HepG2 (cell line): ENCODE measurements at regions not wholly inside any gene's neighbourhood (a gene's known extent, or its start where the extent isn't known, plus 50 kb on each side); places are given as distances from the start of the nearest gene placed in this dataset.

ENCODE experiments used
- ATAC-seq: fragments of 200-7000 bp; cut with Tn5 transposase; 3 replicates; pipeline ENCODE4 v1.9.1; 2020; ENCODE audit warnings: mild to moderate bottlenecking, moderate library complexity
- BruUV-seq: library from RNA; stranded (reverse); fragments of 400-500 nt; replicated peaks from 2 replicates; lab custom pipeline; 2021; lab: Mats Ljungman, UMichigan
- CTCF ChIA-PET: fragments of 300-600 bp; formaldehyde crosslinking; extraction: SDS; loops from one replicate; lab custom pipeline; 2021; ENCODE audit warnings: low total read pairs, inconsistent platforms, low intra/inter-chr PET ratio; lab: Yijun Ruan, JAX
- POLR2A ChIA-PET: fragments of 350-600 bp; sonication (Branson Sonifier 250); formaldehyde crosslinking; loops from one replicate; lab custom pipeline; 2020; ENCODE audit warnings: antibody characterized with exemption, inconsistent platforms; lab: Yijun Ruan, JAX
- DNase-seq: peaks from one replicate; pipeline ENCODE4 v3.0.0-alpha.2; 2015; ENCODE audit warnings: low spot score
- FAIRE-seq: peaks from 3 replicates; lab custom pipeline; 2011; peaks lifted over from hg19 to GRCh38; lab: Jason Lieb, UNC
- H2AFZ ChIP-seq: one replicate; pipeline ENCODE4 v1.6.1; 2011; ENCODE audit warnings: low read length, inconsistent platforms
- H3K27ac ChIP-seq: fragments of 300-600 bp; 3 replicates; pipeline ENCODE4 v1.8.0; 2011; ENCODE audit warnings: mixed run types, mild to moderate bottlenecking, mixed read lengths, low read length, inconsistent platforms; ENCODE audit not compliant: insufficient read depth; ENCODE audit errors: extremely low read length
- H3K27me3 ChIP-seq, 2 experiments: fragments of 200-600 bp in 1 of 2; 2 replicates in 1 of 2; 3 replicates in 1 of 2; pipeline versions ENCODE4 v1.6.0 to v1.8.0; 2011; ENCODE audit warnings: low read length in 2 of 2, mild to moderate bottlenecking in 2 of 2, moderate library complexity in 2 of 2, inconsistent platforms in 1 of 2; ENCODE audit not compliant: insufficient read depth in 2 of 2, control insufficient read depth in 1 of 2
- H3K36me3 ChIP-seq, 2 experiments: fragments of 200-600 bp in 1 of 2; replicated peaks in 1 of 2; 2 replicates in 1 of 2; 3 replicates in 1 of 2; pipeline versions ENCODE4 v1.5.1 to v1.8.0; 2011; ENCODE audit warnings: low read length in 2 of 2, inconsistent platforms in 1 of 2; ENCODE audit not compliant: insufficient read depth in 2 of 2, control insufficient read depth in 1 of 2
- H3K4me1 ChIP-seq: 2 replicates; pipeline ENCODE4 v1.5.1; 2012; ENCODE audit warnings: low read length, inconsistent platforms; ENCODE audit not compliant: insufficient read depth
- H3K4me2 ChIP-seq: 2 replicates; pipeline ENCODE4 v1.6.0; 2011; ENCODE audit warnings: low read depth, low read length, inconsistent platforms
- H3K4me3 ChIP-seq, 3 experiments: fragments of 200-600 bp in 1 of 3; sonication (generic), shearing (Covaris generic) in 1 of 3; replicated peaks in 1 of 3; 2 replicates each; pipeline ENCODE4 v1.5.1; 2011 to 2016; ENCODE audit warnings: low read length in 3 of 3, inconsistent platforms in 2 of 3, low read depth in 2 of 3, mild to moderate bottlenecking in 2 of 3, control low read depth in 1 of 3, mixed read lengths in 1 of 3; ENCODE audit not compliant: insufficient read depth in 1 of 3
- H3K79me2 ChIP-seq: one replicate; pipeline ENCODE4 v1.6.1; 2011; ENCODE audit warnings: low read length, inconsistent platforms; ENCODE audit not compliant: insufficient read depth
- H3K9ac ChIP-seq: 2 replicates; pipeline ENCODE4 v1.6.0; 2011; ENCODE audit warnings: mild to moderate bottlenecking, low read depth, low read length, inconsistent platforms; ENCODE audit not compliant: insufficient read depth
- H3K9me3 ChIP-seq: 2 replicates; pipeline ENCODE4 v1.5.1; 2012; ENCODE audit warnings: mild to moderate bottlenecking, low read length
- H4K20me1 ChIP-seq: 2 replicates; pipeline ENCODE4 v1.6.0; 2011; ENCODE audit warnings: inconsistent platforms, mild to moderate bottlenecking, low read length, moderate library complexity; ENCODE audit not compliant: insufficient read depth
- ARNTL ChIP-seq: sonication (generic); formaldehyde crosslinking; IDR thresholded peaks from 2 replicates; pipeline ENCODE4 v1.4.0; 2020; ENCODE audit warnings: mild to moderate bottlenecking, missing genetic modification reagents
- ATF5 ChIP-seq: sonication (generic); formaldehyde crosslinking; IDR thresholded peaks from 2 replicates; pipeline ENCODE4 v1.4.0; 2020; ENCODE audit warnings: mild to moderate bottlenecking, low read depth, missing genetic modification reagents
- EHMT2 ChIP-seq: fragments of 200-600 bp; sonication (generic); IDR thresholded peaks from 2 replicates; pipeline ENCODE4 v1.7.0; 2017; ENCODE audit warnings: antibody characterized with exemption, low read depth, low read length, borderline replicate concordance
- FOXO1 ChIP-seq: sonication (generic); formaldehyde crosslinking; IDR thresholded peaks from 2 replicates; pipeline ENCODE4 v1.4.0; 2020; ENCODE audit warnings: missing genetic modification reagents
- JUN ChIP-seq: sonication (generic); formaldehyde crosslinking; IDR thresholded peaks from 2 replicates; pipeline ENCODE4 v1.4.0; 2020; ENCODE audit warnings: mild to moderate bottlenecking, missing genetic modification reagents
- MED8 ChIP-seq: sonication (generic); formaldehyde crosslinking; IDR thresholded peaks from 2 replicates; pipeline ENCODE4 v1.8.1; 2023; ENCODE audit warnings: mild to moderate bottlenecking, missing genetic modification reagents; ENCODE audit not compliant: insufficient replicate concordance
- MTF1 ChIP-seq: sonication (generic); formaldehyde crosslinking; IDR thresholded peaks from 2 replicates; pipeline ENCODE4 v1.5.0; 2020; ENCODE audit warnings: missing genetic modification reagents
- TFDP2 ChIP-seq: sonication (generic); formaldehyde crosslinking; IDR thresholded peaks from 2 replicates; pipeline ENCODE4 v1.4.0; 2020; ENCODE audit warnings: missing genetic modification reagents
- U2AF2 ChIP-seq: fragments of 200-400 bp; formaldehyde crosslinking; IDR thresholded peaks from 2 replicates; pipeline ENCODE4 v1.6.1; 2017; ENCODE audit warnings: low read depth, mild to moderate bottlenecking, low read length
- ZBTB10 ChIP-seq: sonication (generic); formaldehyde crosslinking; IDR thresholded peaks from 2 replicates; pipeline ENCODE4 v1.4.0; 2020; ENCODE audit warnings: missing genetic modification reagents, borderline replicate concordance
- ZNF577 ChIP-seq: sonication (generic); formaldehyde crosslinking; IDR thresholded peaks from 2 replicates; pipeline ENCODE4 v1.4.0; 2020; ENCODE audit warnings: mild to moderate bottlenecking, low read depth, missing genetic modification reagents, borderline replicate concordance
- ZNF850 ChIP-seq: sonication (generic); formaldehyde crosslinking; conservative IDR thresholded peaks from 2 replicates; pipeline ENCODE4 v1.9.0; 2021; ENCODE audit warnings: mild to moderate bottlenecking, missing genetic modification reagents
- WGBS: methylation state at CpG from one replicate; pipeline ENCODE4 v1.1.6; 2017; ENCODE audit warnings: low lambda C conversion rate; 5-methylcytosine and 5-hydroxymethylcytosine counted together
- in situ Hi-C: cut with HindIII; loops from 2 replicates; pipeline ENCODE4 v1.10.0; 2017; ENCODE audit warnings: low pct_unique_long_range_greater_than_20kb; ENCODE audit not compliant: extremely low pct_ligation_motif_present
- intact Hi-C: fragments of 100-400 bp; cut with micrococcal nuclease; formaldehyde crosslinking; loops from one replicate; pipeline ENCODE4 v1.10.0; 2022; ENCODE audit not compliant: unreplicated experiment

GRCh38 chr10:23818484-23818883 is 379.6 kb downstream of the OTUD1 start (continued):
- TF ChIP-seq ATF5: no peak
- no peak for TF ChIP-seq ZNF577 (CRISPR knock-in tag)

GRCh38 chr10:23820792-23821191 is 381.9 kb downstream of the OTUD1 start:
- no peak for TF ChIP-seq EHMT2
- no peak for DNase-seq
- Histone ChIP-seq H3K36me3 (no peaks in the 10 kb centered on the region), H3K9me3 (no peaks in the 10 kb centered on the region), H3K4me3 (no peak overlapping the region), H3K4me1 (no peaks in the 10 kb centered on the region), H3K27ac (no peak overlapping the region), H3K4me2 (no peak overlapping the region), H3K9ac (no peak overlapping the region), H4K20me1 (no peaks in the 10 kb centered on the region), H3K27me3 (no peaks in the 10 kb centered on the region), H3K79me2 (no peaks in the 10 kb centered on the region), H2AFZ (no peak overlapping the region)
- WGBS: 0% methylated on average over 3 of the region's 3 CpGs
- no TSS peak for BruUV-seq
- ChIA-PET CTCF (no interaction called here), POLR2A (no interaction called here)
- intact Hi-C loops (no loop called here), in situ Hi-C loops (no loop called here)
- no peak for FAIRE-seq
- no peak for ATAC-seq

GRCh38 chr10:23824822-23825221 is 384.1 kb upstream of the KIAA1217 start:
- intact Hi-C loops (no loop called here), in situ Hi-C loops (no loop called here)
- no peak for FAIRE-seq
- CTCF ChIA-PET: no interaction called here
- H4K20me1 ChIP-seq: no peaks in the 10 kb centered on the region
- no peaks in the 10 kb centered on the region for H3K9me3 ChIP-seq
- H3K4me3 ChIP-seq: no peak overlapping the region
- POLR2A ChIA-PET: no interaction called here
- H3K9ac ChIP-seq: no peak overlapping the region
- ATAC-seq: no peak
- DNase-seq: no peak
- H3K4me1 ChIP-seq: no peaks in the 10 kb centered on the region
- H3K36me3 ChIP-seq: no peaks in the 10 kb centered on the region
- no peak overlapping the region for H3K27ac ChIP-seq
- WGBS: 1% methylated on average over 4 of the region's 4 CpGs
- TF ChIP-seq JUN (CRISPR knock-in tag): no peak
- no peak for TF ChIP-seq U2AF2
- no peak for TF ChIP-seq FOXO1 (CRISPR knock-in tag)
- no peak for TF ChIP-seq ARNTL
- TF ChIP-seq TFDP2: no peak
- no peak for TF ChIP-seq MED8 (CRISPR knock-in tag)
- TF ChIP-seq ZBTB10 (CRISPR knock-in tag): no peak
- no peak for TF ChIP-seq MTF1 (CRISPR knock-in tag)
- TF ChIP-seq ZNF850 (CRISPR knock-in tag): no peak
- TF ChIP-seq ZNF577 (CRISPR knock-in tag): no peak
- H3K4me2 ChIP-seq: no peak overlapping the region
- no peak overlapping the region for H2AFZ ChIP-seq
- BruUV-seq: no TSS peak
- no peaks in the 10 kb centered on the region for H3K27me3 ChIP-seq
- no peaks in the 10 kb centered on the region for H3K79me2 ChIP-seq
